H9 (cell line): ENCODE measurements at regions not wholly inside any gene's neighbourhood (a gene's known extent, or its start where the extent isn't known, plus 50 kb on each side); places are given as distances from the start of the nearest gene placed in this dataset.

ENCODE experiments used
- DNase-seq: peaks from one replicate; pipeline ENCODE4 v3.0.0-alpha.2; 2017
- H2AFZ ChIP-seq: one replicate; pipeline ENCODE4 v1.6.1; 2013; ENCODE audit warnings: mild to moderate bottlenecking, low read length, control low read depth, moderate library complexity
- H2AK5ac ChIP-seq: 2 replicates; pipeline ENCODE4 v1.6.1; 2013; ENCODE audit warnings: low read length, control low read depth, mixed read lengths; ENCODE audit not compliant: insufficient read length
- H2BK120ac ChIP-seq: one replicate; pipeline ENCODE4 v1.6.1; 2013; ENCODE audit warnings: low read depth, mild to moderate bottlenecking, low read length, control low read depth, inconsistent platforms; ENCODE audit not compliant: poor library complexity, severe bottlenecking
- H2BK12ac ChIP-seq: 2 replicates; pipeline ENCODE4 v1.6.1; 2013; ENCODE audit warnings: low read length, control low read depth, mixed read lengths, low read depth; ENCODE audit not compliant: insufficient read length
- H2BK15ac ChIP-seq: 2 replicates; pipeline ENCODE4 v1.6.1; 2013; ENCODE audit warnings: low read depth, low read length, control low read depth
- H2BK20ac ChIP-seq: one replicate; pipeline ENCODE4 v1.6.1; 2013; ENCODE audit warnings: low read depth, mild to moderate bottlenecking, low read length, control low read depth, inconsistent platforms; ENCODE audit not compliant: poor library complexity, severe bottlenecking
- H2BK5ac ChIP-seq: 2 replicates; pipeline ENCODE4 v1.6.1; 2013; ENCODE audit warnings: low read length, control low read depth, mixed read lengths; ENCODE audit not compliant: insufficient read length
- H3K14ac ChIP-seq: 2 replicates; pipeline ENCODE4 v1.6.1; 2013; ENCODE audit warnings: low read length, control low read depth; ENCODE audit not compliant: insufficient read depth
- H3K18ac ChIP-seq: 2 replicates; pipeline ENCODE4 v1.6.1; 2013; ENCODE audit warnings: low read depth, mild to moderate bottlenecking, mixed read lengths, low read length, control low read depth; ENCODE audit not compliant: insufficient read length
- H3K23ac ChIP-seq: 2 replicates; pipeline ENCODE4 v1.6.1; 2013; ENCODE audit warnings: low read length, control low read depth, mixed read lengths, low read depth; ENCODE audit not compliant: insufficient read length
- H3K23me2 ChIP-seq: 2 replicates; pipeline ENCODE4 v1.6.1; 2013; ENCODE audit warnings: low read depth, mild to moderate bottlenecking, mixed read lengths, low read length, control low read depth; ENCODE audit not compliant: insufficient read length, poor library complexity, severe bottlenecking
- H3K27ac ChIP-seq: 2 replicates; pipeline ENCODE4 v1.5.1; 2013; ENCODE audit warnings: low read length, control low read depth, mixed read lengths, low read depth; ENCODE audit not compliant: insufficient read length
- H3K27me3 ChIP-seq: 2 replicates; pipeline ENCODE4 v1.6.1; 2013; ENCODE audit warnings: low read length, control low read depth, inconsistent platforms; ENCODE audit not compliant: insufficient read depth
- H3K4ac ChIP-seq: 2 replicates; pipeline ENCODE4 v1.6.1; 2013; ENCODE audit warnings: low read depth, mild to moderate bottlenecking, control low read depth, inconsistent platforms, low read length, moderate library complexity
- H3K4me1 ChIP-seq: 2 replicates; pipeline ENCODE4 v1.6.1; 2013; ENCODE audit warnings: low read length, control low read depth, inconsistent platforms; ENCODE audit not compliant: insufficient read depth
- H3K4me2 ChIP-seq: 2 replicates; pipeline ENCODE4 v1.6.1; 2013; ENCODE audit warnings: low read length, control low read depth, mixed read lengths; ENCODE audit not compliant: insufficient read length, insufficient read depth
- H3K56ac ChIP-seq: 2 replicates; pipeline ENCODE4 v1.6.1; 2013; ENCODE audit warnings: low read depth, mild to moderate bottlenecking, mixed read lengths, low read length, control low read depth; ENCODE audit not compliant: insufficient read length
- H3K79me1 ChIP-seq: 2 replicates; pipeline ENCODE4 v1.6.1; 2013; ENCODE audit warnings: low read depth, mild to moderate bottlenecking, moderate library complexity, low read length, control low read depth, inconsistent platforms; ENCODE audit not compliant: insufficient read depth, poor library complexity, severe bottlenecking
- H3K79me2 ChIP-seq: 2 replicates; pipeline ENCODE4 v1.6.1; 2013; ENCODE audit warnings: low read length, control low read depth, inconsistent platforms; ENCODE audit not compliant: insufficient read depth
- H3K9ac ChIP-seq: 2 replicates; pipeline ENCODE4 v1.6.1; 2013; ENCODE audit warnings: low read length, control low read depth, mixed read lengths; ENCODE audit not compliant: insufficient read length; ENCODE audit errors: extremely low read depth
- H3K9me3 ChIP-seq: one replicate; pipeline ENCODE4 v1.6.1; 2013; ENCODE audit warnings: low read depth, low read length, inconsistent platforms; ENCODE audit not compliant: control insufficient read depth
- H3T11ph ChIP-seq: one replicate; pipeline ENCODE4 v1.6.1; 2013; ENCODE audit warnings: mild to moderate bottlenecking, low read length, control low read depth, inconsistent platforms
- H4K20me1 ChIP-seq: one replicate; pipeline ENCODE4 v1.6.1; 2013; ENCODE audit not compliant: control insufficient read depth, insufficient read length, insufficient read depth
- H4K5ac ChIP-seq: 2 replicates; pipeline ENCODE4 v1.6.1; 2013; ENCODE audit warnings: low read depth, mild to moderate bottlenecking, mixed read lengths, low read length, control low read depth; ENCODE audit not compliant: insufficient read length
- H4K8ac ChIP-seq: replicated peaks from 2 replicates; pipeline ENCODE4 v1.6.1; 2013; ENCODE audit warnings: low read length, control low read depth, mixed read lengths, low read depth; ENCODE audit not compliant: insufficient read length
- H4K91ac ChIP-seq: 2 replicates; pipeline ENCODE4 v1.6.1; 2013; ENCODE audit warnings: low read depth, mild to moderate bottlenecking, moderate library complexity, mixed read lengths, low read length, control low read depth; ENCODE audit not compliant: insufficient read length
- H3K27ac Mint-ChIP-seq, 3 experiments: 2 replicates in 2 of 3; 3 replicates in 1 of 3; pipeline ENCODE4 v1.8.0; 2020 to 2021; ENCODE audit warnings: mixed read lengths in 3 of 3, mild to moderate bottlenecking in 1 of 3, moderate library complexity in 1 of 3
- H3K27me3 Mint-ChIP-seq: 2 replicates; pipeline ENCODE4 v1.8.0; 2021; ENCODE audit warnings: low read depth, mild to moderate bottlenecking, moderate library complexity, mixed read lengths
- H3K36me3 Mint-ChIP-seq, 3 experiments: 2 replicates in 2 of 3; 3 replicates in 1 of 3; pipeline ENCODE4 v1.8.0; 2020 to 2021; ENCODE audit warnings: low read depth in 3 of 3, mixed read lengths in 3 of 3; ENCODE audit not compliant: insufficient read depth in 1 of 3
- H3K4me1 Mint-ChIP-seq, 2 experiments: 2 replicates each; pipeline ENCODE4 v1.8.0; 2020; ENCODE audit warnings: mixed read lengths in 2 of 2
- H3K4me3 Mint-ChIP-seq, 2 experiments: 2 replicates in 1 of 2; 3 replicates in 1 of 2; pipeline ENCODE4 v1.8.0; 2020 to 2021; ENCODE audit warnings: mild to moderate bottlenecking in 2 of 2, mixed read lengths in 2 of 2, moderate library complexity in 1 of 2
- H3K9me3 Mint-ChIP-seq, 2 experiments: 2 replicates in 1 of 2; 3 replicates in 1 of 2; pipeline ENCODE4 v1.8.0; 2020; ENCODE audit warnings: mild to moderate bottlenecking in 2 of 2, mixed read lengths in 2 of 2, moderate library complexity in 1 of 2
- CTCF ChIP-seq: fragments of 200-600 bp; sonication (generic); conservative IDR thresholded peaks from 3 replicates; pipeline ENCODE4 v1.8.0; 2021; ENCODE audit warnings: antibody characterized with exemption, mild to moderate bottlenecking
- WGBS: extraction: QIAGEN DNeasy Blood & Tissue Kit; methylation state at CpG from one replicate; pipeline ENCODE4 v1.1.7; 2013; ENCODE audit warnings: missing lambda C conversion rate, low lambda C conversion rate, mixed read lengths; ENCODE audit not compliant: insufficient read length; ENCODE audit errors: extremely low coverage; 5-methylcytosine and 5-hydroxymethylcytosine counted together

- Histone ChIP-seq H3K4me2 (no peak overlapping the region), H2AK5ac (no peak overlapping the region), H3K56ac (no peak overlapping the region), H2BK5ac (no peak overlapping the region), H3K79me2 (no peaks in the 10 kb centered on the region), H4K5ac (no peak overlapping the region), H3K4ac (no peak overlapping the region), H3K9ac (no peak overlapping the region), H3K27me3 (no peaks in the 10 kb centered on the region), H3K9me3 (no peaks in the 10 kb centered on the region), H4K8ac (no peak overlapping the region), H2AFZ (no peak overlapping the region), H2BK20ac (no peak overlapping the region), H2BK120ac (no peak overlapping the region), H2BK12ac (no peak overlapping the region), H3K23ac (no peak overlapping the region), H3K27ac (no peak overlapping the region), H3K23me2 (no peaks in the 10 kb centered on the region), H3K4me1 (peaks cover 5% of the 10 kb centered on the region; the same call in 1 of the 2 replicates), H3T11ph (no peak overlapping the region), H2BK15ac (no peak overlapping the region), H4K20me1 (no peaks in the 10 kb centered on the region), H3K79me1 (no peaks in the 10 kb centered on the region), H3K14ac (peak overlapping the region; percentile 58), H3K18ac (peak overlapping the region; percentile 4), H4K91ac (no peak overlapping the region)
- Mint-ChIP-seq H3K36me3 (no peaks in the 10 kb centered on the region), H3K4me1 (peaks cover 36 to 68% of the 10 kb centered on the region in 2 experiments), H3K27ac (no peak overlapping the region; a peak in 1 of 7 replicates), H3K27me3 (no peaks in the 10 kb centered on the region; the same call in 1 of the 2 replicates), H3K9me3 (no peaks in the 10 kb centered on the region; a peak in 1 of 5 replicates), H3K4me3 (no peak overlapping the region)
- TF ChIP-seq CTCF, result no peak
- WGBS, result no CpG with 5 or more reads among the region's 10 CpGs
- DNase-seq, result no peak
Measured at GRCh38 chr1:22263359-22263758, 120.5 kb upstream of the WNT4 start.
